ENCODE measurements at regions not wholly inside any gene's neighbourhood (a gene's known extent, or its start where the extent isn't known, plus 50 kb on each side); places are given as distances from the start of the nearest gene placed in this dataset.

GRCh38 chr1:112342558-112342957 lies 53.5 kb upstream of the CTTNBP2NL start:
- peak overlapping the region in 1 of 10 donors; percentile 11 for H3K27ac Mint-ChIP-seq

GRCh38 chr1:112344754-112345423 lies 51.1 kb upstream of the CTTNBP2NL start:
- Mint-ChIP-seq H3K27me3 (peaks cover 0 to 2% (median 0%) of the 10 kb centered on the region in 5 donors), H3K36me3 (peaks cover 0 to 8% (median 0%) of the 10 kb centered on the region in 3 donors), H3K4me1 (peaks cover 11 to 21% (median 16%) of the 10 kb centered on the region in 4 donors), H3K9me3 (peaks cover 0 to 10% (median 4%) of the 10 kb centered on the region in 9 donors), H3K27ac (peak overlapping the region; percentile 10 to 93 (median 86)), H3K4me3 (peak overlapping the region in 8 of 10 donors; percentile 7 to 51 (median 39))
- POLR2A ChIA-PET, result interaction anchor here (0.6 kb wide), 1 partner anchor 770 kb away, joined by 4 read pairs; no protein-coding TSS in a partner anchor
- ATAC-seq, result peak; percentile 97 to 98
- DNase-seq, result peak in 5 of 10 donors; percentile 44 to 81 (median 58)

More at GRCh38 chr1:112342558-112342957, 53.5 kb upstream of the CTTNBP2NL start:
- no peaks in the 10 kb centered on the region for H3K9me3 Mint-ChIP-seq
- peaks cover 11 to 21% (median 16%) of the 10 kb centered on the region in 4 donors for H3K4me1 Mint-ChIP-seq
- H3K27me3 Mint-ChIP-seq, result peaks cover 1 to 9% (median 4%) of the 10 kb centered on the region in 5 donors
- POLR2A ChIA-PET, result no interaction called here
- H3K4me3 Mint-ChIP-seq, result no peak overlapping the region
- no peaks in the 10 kb centered on the region for H3K36me3 Mint-ChIP-seq
- no peak for DNase-seq
- no peak for ATAC-seq

All from naive thymus-derived CD8-positive, alpha-beta T cell (primary cell).